HL-60 (cell line): ENCODE measurements at regions not wholly inside any gene's neighbourhood (a gene's known extent, or its start where the extent isn't known, plus 50 kb on each side); places are given as distances from the start of the nearest gene placed in this dataset.

Source experiments
- GABPA ChIP-seq: IDR thresholded peaks from 2 replicates; pipeline ENCODE4 v1.6.1; 2012; ENCODE audit warnings: low read depth
- POLR2AphosphoS5 ChIP-seq: IDR thresholded peaks from 2 replicates; pipeline ENCODE4 v1.6.1; 2012; ENCODE audit warnings: low read depth
- SPI1 ChIP-seq: IDR thresholded peaks from 2 replicates; pipeline ENCODE4 v1.6.1; 2012; ENCODE audit warnings: low read depth, mild to moderate bottlenecking, borderline replicate concordance
- TF ChIP-seq, protein P1 (sequence below): IDR thresholded peaks from one replicate; pipeline ENCODE4 v1.5.1; 2011; ENCODE audit warnings: low read length, control low read depth, inconsistent platforms; ENCODE audit not compliant: insufficient read depth
- TF ChIP-seq, protein P2 (sequence below): IDR thresholded peaks from 2 replicates; pipeline ENCODE4 v1.6.1; 2012; ENCODE audit warnings: low read depth; ENCODE audit not compliant: insufficient replicate concordance

DNA sequence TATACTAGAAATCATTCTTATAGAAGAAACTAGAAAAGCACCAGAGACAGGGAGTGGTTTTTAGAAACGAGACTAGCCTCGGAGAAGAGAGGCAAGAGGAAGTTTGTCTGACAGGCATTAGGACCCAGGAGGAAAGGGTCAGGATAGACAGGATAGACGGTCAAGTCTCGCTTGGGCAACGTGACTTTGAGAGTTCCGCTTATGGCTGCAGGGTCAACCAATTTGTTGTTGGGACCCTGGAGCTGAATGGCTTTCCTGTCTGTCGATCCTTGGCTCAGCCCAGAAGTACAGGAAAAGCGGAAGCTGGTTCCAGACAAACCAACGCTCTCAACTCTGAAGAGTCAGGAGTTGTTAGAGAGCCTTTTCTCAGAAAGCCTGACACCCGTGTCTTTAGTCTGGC, 191.2 kb downstream of the FZD1 start:
- TF ChIP-seq, protein P1, sequence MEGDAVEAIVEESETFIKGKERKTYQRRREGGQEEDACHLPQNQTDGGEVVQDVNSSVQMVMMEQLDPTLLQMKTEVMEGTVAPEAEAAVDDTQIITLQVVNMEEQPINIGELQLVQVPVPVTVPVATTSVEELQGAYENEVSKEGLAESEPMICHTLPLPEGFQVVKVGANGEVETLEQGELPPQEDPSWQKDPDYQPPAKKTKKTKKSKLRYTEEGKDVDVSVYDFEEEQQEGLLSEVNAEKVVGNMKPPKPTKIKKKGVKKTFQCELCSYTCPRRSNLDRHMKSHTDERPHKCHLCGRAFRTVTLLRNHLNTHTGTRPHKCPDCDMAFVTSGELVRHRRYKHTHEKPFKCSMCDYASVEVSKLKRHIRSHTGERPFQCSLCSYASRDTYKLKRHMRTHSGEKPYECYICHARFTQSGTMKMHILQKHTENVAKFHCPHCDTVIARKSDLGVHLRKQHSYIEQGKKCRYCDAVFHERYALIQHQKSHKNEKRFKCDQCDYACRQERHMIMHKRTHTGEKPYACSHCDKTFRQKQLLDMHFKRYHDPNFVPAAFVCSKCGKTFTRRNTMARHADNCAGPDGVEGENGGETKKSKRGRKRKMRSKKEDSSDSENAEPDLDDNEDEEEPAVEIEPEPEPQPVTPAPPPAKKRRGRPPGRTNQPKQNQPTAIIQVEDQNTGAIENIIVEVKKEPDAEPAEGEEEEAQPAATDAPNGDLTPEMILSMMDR: no peak
- TF ChIP-seq, protein P2, sequence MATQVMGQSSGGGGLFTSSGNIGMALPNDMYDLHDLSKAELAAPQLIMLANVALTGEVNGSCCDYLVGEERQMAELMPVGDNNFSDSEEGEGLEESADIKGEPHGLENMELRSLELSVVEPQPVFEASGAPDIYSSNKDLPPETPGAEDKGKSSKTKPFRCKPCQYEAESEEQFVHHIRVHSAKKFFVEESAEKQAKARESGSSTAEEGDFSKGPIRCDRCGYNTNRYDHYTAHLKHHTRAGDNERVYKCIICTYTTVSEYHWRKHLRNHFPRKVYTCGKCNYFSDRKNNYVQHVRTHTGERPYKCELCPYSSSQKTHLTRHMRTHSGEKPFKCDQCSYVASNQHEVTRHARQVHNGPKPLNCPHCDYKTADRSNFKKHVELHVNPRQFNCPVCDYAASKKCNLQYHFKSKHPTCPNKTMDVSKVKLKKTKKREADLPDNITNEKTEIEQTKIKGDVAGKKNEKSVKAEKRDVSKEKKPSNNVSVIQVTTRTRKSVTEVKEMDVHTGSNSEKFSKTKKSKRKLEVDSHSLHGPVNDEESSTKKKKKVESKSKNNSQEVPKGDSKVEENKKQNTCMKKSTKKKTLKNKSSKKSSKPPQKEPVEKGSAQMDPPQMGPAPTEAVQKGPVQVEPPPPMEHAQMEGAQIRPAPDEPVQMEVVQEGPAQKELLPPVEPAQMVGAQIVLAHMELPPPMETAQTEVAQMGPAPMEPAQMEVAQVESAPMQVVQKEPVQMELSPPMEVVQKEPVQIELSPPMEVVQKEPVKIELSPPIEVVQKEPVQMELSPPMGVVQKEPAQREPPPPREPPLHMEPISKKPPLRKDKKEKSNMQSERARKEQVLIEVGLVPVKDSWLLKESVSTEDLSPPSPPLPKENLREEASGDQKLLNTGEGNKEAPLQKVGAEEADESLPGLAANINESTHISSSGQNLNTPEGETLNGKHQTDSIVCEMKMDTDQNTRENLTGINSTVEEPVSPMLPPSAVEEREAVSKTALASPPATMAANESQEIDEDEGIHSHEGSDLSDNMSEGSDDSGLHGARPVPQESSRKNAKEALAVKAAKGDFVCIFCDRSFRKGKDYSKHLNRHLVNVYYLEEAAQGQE: no peak
- TF ChIP-seq POLR2AphosphoS5: no peak
- TF ChIP-seq GABPA: no peak
- no peak for TF ChIP-seq SPI1
